DND-41 (cell line): ENCODE measurements at regions not wholly inside any gene's neighbourhood (a gene's known extent, or its start where the extent isn't known, plus 50 kb on each side); places are given as distances from the start of the nearest gene placed in this dataset.

ENCODE experiments used
- CTCF ChIP-seq: IDR thresholded peaks from 2 replicates; pipeline ENCODE4 v1.5.1; 2012; ENCODE audit warnings: borderline replicate concordance, low read length, moderate library complexity, mild to moderate bottlenecking; ENCODE audit not compliant: poor library complexity, severe bottlenecking; ENCODE audit errors: extremely low read depth
- EZH2 ChIP-seq: IDR thresholded peaks from 3 replicates; pipeline ENCODE4 v1.6.1; 2012; ENCODE audit warnings: borderline replicate concordance, low read depth, mild to moderate bottlenecking, moderate library complexity, low read length, inconsistent platforms; ENCODE audit not compliant: severe bottlenecking

GRCh38 chr2:56077359-56077915 lies 106.4 kb upstream of the CCDC85A start:
- TF ChIP-seq CTCF (peak; percentile 57), EZH2 (no peak)
